Nephron progenitor cell (in vitro differentiated cells): ENCODE measurements at regions not wholly inside any gene's neighbourhood (a gene's known extent, or its start where the extent isn't known, plus 50 kb on each side); places are given as distances from the start of the nearest gene placed in this dataset.

Source experiments
- DNase-seq: peaks from one replicate; pipeline ENCODE4 v3.0.0; 2021
- H3K27ac Mint-ChIP-seq: 2 replicates; pipeline ENCODE4 v1.8.0; 2021; ENCODE audit warnings: mild to moderate bottlenecking, moderate library complexity, mixed read lengths
- H3K27me3 Mint-ChIP-seq: 2 replicates; pipeline ENCODE4 v1.8.0; 2021; ENCODE audit warnings: mild to moderate bottlenecking, low read depth, mixed read lengths; ENCODE audit not compliant: poor library complexity
- H3K36me3 Mint-ChIP-seq: 2 replicates; pipeline ENCODE4 v1.8.0; 2021; ENCODE audit warnings: low read depth, mixed read lengths
- H3K4me1 Mint-ChIP-seq: 2 replicates; pipeline ENCODE4 v1.8.0; 2021; ENCODE audit warnings: mixed read lengths
- H3K4me3 Mint-ChIP-seq: 2 replicates; pipeline ENCODE4 v1.8.0; 2021; ENCODE audit warnings: mild to moderate bottlenecking, moderate library complexity, mixed read lengths
- H3K9me3 Mint-ChIP-seq: 2 replicates; pipeline ENCODE4 v1.8.0; 2021; ENCODE audit warnings: mild to moderate bottlenecking, moderate library complexity, mixed read lengths
- TF ChIP-seq, protein P1 (sequence below): fragments of 200-600 bp; sonication (generic); IDR thresholded peaks from 2 replicates; pipeline ENCODE4 v1.5.0; 2021; ENCODE audit warnings: antibody characterized with exemption

DNA sequence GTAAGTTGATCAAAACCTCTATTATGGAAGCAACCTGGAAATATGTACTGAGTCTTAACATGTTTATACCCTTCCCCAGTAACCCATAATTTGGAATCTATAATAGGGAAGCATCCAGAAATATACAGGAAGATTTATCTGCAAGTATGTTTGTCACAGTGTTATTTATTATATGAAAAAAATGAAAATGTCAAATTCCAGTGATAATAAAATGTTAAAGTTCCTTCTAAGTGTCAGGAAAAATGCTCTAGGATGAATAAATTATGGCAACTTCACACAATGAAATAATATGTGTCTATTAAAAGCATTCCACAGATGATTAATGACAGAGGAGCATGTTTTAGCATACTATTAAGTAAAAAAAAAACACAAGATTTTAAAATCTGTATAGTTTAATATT is 202.3 kb upstream of the PRNP start:
- Mint-ChIP-seq H3K4me3 (no peak overlapping the region), H3K4me1 (peaks cover 14% of the 10 kb centered on the region), H3K9me3 (no peaks in the 10 kb centered on the region), H3K27ac (no peak overlapping the region), H3K27me3 (peaks cover 4% of the 10 kb centered on the region), H3K36me3 (no peaks in the 10 kb centered on the region)
- TF ChIP-seq, protein P1, sequence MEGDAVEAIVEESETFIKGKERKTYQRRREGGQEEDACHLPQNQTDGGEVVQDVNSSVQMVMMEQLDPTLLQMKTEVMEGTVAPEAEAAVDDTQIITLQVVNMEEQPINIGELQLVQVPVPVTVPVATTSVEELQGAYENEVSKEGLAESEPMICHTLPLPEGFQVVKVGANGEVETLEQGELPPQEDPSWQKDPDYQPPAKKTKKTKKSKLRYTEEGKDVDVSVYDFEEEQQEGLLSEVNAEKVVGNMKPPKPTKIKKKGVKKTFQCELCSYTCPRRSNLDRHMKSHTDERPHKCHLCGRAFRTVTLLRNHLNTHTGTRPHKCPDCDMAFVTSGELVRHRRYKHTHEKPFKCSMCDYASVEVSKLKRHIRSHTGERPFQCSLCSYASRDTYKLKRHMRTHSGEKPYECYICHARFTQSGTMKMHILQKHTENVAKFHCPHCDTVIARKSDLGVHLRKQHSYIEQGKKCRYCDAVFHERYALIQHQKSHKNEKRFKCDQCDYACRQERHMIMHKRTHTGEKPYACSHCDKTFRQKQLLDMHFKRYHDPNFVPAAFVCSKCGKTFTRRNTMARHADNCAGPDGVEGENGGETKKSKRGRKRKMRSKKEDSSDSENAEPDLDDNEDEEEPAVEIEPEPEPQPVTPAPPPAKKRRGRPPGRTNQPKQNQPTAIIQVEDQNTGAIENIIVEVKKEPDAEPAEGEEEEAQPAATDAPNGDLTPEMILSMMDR = no peak
- DNase-seq = no peak

DNA sequence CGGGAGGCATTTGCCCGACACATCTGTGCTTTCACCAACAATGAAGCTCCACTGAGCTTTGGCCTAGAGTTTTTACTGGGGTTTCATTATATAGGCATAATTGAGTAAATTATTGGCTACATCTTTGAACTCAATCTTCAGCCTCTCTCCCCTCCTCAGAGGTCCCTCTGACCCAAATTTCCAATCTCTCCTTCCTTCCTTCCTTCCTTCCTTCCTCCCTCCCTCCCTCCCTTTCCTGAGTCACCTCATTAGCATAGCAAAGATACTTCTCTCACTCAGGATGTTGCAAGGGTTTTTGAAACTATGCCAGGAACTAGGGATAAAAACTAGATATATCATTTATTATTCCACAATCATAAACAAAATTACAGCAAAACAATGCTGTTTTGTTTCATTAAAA is 202.8 kb upstream of the PRNP start:
- H3K4me3 Mint-ChIP-seq = no peak overlapping the region
- DNase-seq = no peak
- H3K9me3 Mint-ChIP-seq = no peaks in the 10 kb centered on the region

DNA sequence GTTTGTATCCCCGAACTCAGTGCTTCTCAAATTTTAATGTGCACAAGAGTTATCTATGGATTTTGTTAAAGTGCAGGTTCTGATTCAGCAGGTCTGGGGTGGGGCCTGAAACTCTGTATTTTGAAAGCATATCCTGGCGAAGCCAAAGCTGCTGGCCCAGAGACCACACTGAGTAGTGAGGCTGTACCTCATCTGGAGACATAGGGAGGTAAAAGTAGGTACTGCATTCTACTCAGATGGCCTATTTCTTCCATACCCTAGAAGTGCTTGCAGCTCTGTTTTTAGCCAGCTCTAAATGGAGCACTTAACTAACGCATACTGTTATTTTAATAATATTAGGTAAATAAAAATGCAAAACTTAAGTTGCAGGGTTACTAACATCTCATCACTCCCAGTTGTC is 206.2 kb upstream of the PRNP start:
- H3K36me3 Mint-ChIP-seq = no peaks in the 10 kb centered on the region
- DNase-seq = no peak
- no peaks in the 10 kb centered on the region for H3K27me3 Mint-ChIP-seq
- no peaks in the 10 kb centered on the region for H3K9me3 Mint-ChIP-seq
- TF ChIP-seq, protein P1 = no peak
- H3K4me1 Mint-ChIP-seq = peaks cover 16% of the 10 kb centered on the region
- H3K27ac Mint-ChIP-seq = no peak overlapping the region
- H3K4me3 Mint-ChIP-seq = no peak overlapping the region

More for the DNA sequence above, 202.8 kb upstream of the PRNP start:
- TF ChIP-seq, protein P1 = no peak
- H3K27ac Mint-ChIP-seq = no peak overlapping the region
- no peaks in the 10 kb centered on the region for H3K36me3 Mint-ChIP-seq
- H3K4me1 Mint-ChIP-seq = peaks cover 11% of the 10 kb centered on the region
- peaks cover 4% of the 10 kb centered on the region for H3K27me3 Mint-ChIP-seq

DNA sequence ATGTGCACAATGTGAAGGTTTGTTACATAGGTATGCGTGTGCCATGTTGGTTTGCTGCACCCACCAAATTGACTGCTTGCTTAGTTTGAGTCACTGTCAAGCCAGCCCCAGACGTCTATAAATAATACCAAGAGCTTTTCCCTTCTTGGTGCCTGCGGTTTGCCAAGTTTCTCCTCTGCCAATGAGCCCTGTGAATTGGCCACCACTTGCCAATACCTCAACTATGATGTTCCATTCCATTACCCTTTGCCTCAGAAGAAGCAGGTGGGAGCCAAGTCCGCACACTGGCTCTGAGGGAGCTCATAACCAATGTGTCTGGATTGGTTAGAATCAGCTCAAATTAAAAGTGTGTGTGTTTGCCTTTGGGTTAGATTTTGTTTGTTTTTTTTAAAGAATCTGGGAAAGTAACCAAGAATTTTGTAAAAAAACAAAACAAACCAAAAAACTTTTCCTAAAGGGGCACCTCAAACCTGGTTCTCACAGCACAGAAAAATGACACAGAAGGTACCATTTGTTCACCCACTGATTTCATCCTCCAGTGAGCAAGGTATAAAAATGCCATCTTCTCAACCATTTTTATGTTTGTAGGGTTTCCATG is 209.3 kb upstream of the PRNP start:
- peaks cover 9% of the 10 kb centered on the region for H3K4me1 Mint-ChIP-seq
- H3K36me3 Mint-ChIP-seq = no peaks in the 10 kb centered on the region

GRCh38 chr20:4472906-4473305 is 213.3 kb upstream of the PRNP start:
- Mint-ChIP-seq H3K4me1 (peaks cover 9% of the 10 kb centered on the region), H3K4me3 (no peak overlapping the region), H3K27ac (no peak overlapping the region), H3K9me3 (no peaks in the 10 kb centered on the region), H3K27me3 (peaks cover 6% of the 10 kb centered on the region), H3K36me3 (no peaks in the 10 kb centered on the region)
- TF ChIP-seq, protein P1 = no peak
- no peak for DNase-seq

More for the DNA sequence above, 209.3 kb upstream of the PRNP start:
- Mint-ChIP-seq H3K9me3 (no peaks in the 10 kb centered on the region), H3K27ac (no peak overlapping the region), H3K27me3 (peaks cover 3% of the 10 kb centered on the region), H3K4me3 (no peak overlapping the region)
- no peak for DNase-seq
- TF ChIP-seq, protein P1 = no peak

GRCh38 chr20:4471221-4471620 is 215.0 kb upstream of the PRNP start:
- Mint-ChIP-seq H3K4me3 (no peak overlapping the region), H3K4me1 (peaks cover 7% of the 10 kb centered on the region), H3K36me3 (no peaks in the 10 kb centered on the region), H3K27me3 (peaks cover 6% of the 10 kb centered on the region), H3K9me3 (no peaks in the 10 kb centered on the region), H3K27ac (no peak overlapping the region)
- DNase-seq = no peak
- TF ChIP-seq, protein P1 = no peak
